ENCODE measurements at regions not wholly inside any gene's neighbourhood (a gene's known extent, or its start where the extent isn't known, plus 50 kb on each side); places are given as distances from the start of the nearest gene placed in this dataset.

DNA sequence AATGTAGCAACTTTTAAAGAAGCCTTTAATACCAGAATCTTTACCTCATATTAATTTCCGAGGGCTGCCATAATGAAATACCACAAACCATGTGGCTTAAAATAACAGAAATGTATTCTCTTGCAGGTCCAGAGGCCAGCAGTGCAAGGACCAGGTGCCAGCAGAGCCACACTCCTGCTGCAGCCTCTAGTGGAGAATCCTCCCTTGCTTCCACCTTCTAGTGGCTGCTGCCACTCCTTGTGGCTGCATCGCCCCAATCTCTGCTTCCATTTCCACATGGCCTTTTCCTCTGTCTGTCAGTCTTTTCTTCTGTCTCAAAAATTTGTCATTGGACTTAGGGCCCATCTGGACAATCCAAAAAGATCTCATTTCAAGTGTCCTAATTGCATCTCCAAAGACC lies 401.5 kb downstream of the EFNA5 start:
- BruUV-seq (replicated peaks) = no TSS peak
- no peaks in the 10 kb centered on the region for H3K36me3 ChIP-seq (ENCODE audit: control insufficient read depth in 1 of 2, insufficient read depth in 2 of 2, low read length in 2 of 2)
- ChIA-PET CTCF (no interaction called here), POLR2A (interaction anchor here (1.0 kb wide), 1 partner anchor 15 kb away, joined by 3 read pairs; no protein-coding TSS in a partner anchor), RAD21 (ENCODE audit: low non-redundant PET in 1 of 2, low total read pairs in 2 of 2, uncharacterized antibody in 2 of 2, unreplicated experiment in 2 of 2) (no interaction called here)
- peaks cover 0 to 6% of the 10 kb centered on the region in 2 experiments; a peak in 2 of 4 replicates for H3K4me1 ChIP-seq (ENCODE audit: control insufficient read depth in 1 of 2, insufficient read depth in 2 of 2, low read length in 2 of 2)
- no peaks in the 10 kb centered on the region for H3K27me3 ChIP-seq (ENCODE audit: insufficient read depth, low read length)
- no peak for ATAC-seq
- no peak for TF ChIP-seq ZFX (IDR thresholded peaks at IDR 0.05)
- no peak for TF ChIP-seq CBX3 (IDR thresholded peaks at IDR 0.05; ENCODE audit: low read depth)
- TF ChIP-seq, protein P1, sequence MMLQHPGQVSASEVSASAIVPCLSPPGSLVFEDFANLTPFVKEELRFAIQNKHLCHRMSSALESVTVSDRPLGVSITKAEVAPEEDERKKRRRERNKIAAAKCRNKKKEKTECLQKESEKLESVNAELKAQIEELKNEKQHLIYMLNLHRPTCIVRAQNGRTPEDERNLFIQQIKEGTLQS (IDR thresholded peaks at IDR 0.05) = no peak
- no peak for TF ChIP-seq SP1 (IDR thresholded peaks at IDR 0.05; ENCODE audit: low read depth)
- no peak for TF ChIP-seq SRF (IDR thresholded peaks at IDR 0.05; ENCODE audit: low read depth)
- no peak for TF ChIP-seq ZNF274 (IDR thresholded peaks at IDR 0.05; ENCODE audit: low read depth, low read length)
- no peak for TF ChIP-seq POLR2AphosphoS5 (IDR thresholded peaks at IDR 0.05; ENCODE audit: low read depth, low read length)
- no peak for TF ChIP-seq POLR2A (IDR thresholded peaks at IDR 0.05; ENCODE audit: borderline replicate concordance, extremely low read depth, insufficient read depth, insufficient read length)
- no peak for TF ChIP-seq JUND (IDR thresholded peaks at IDR 0.05)
- no peak for TF ChIP-seq CEBPB (IDR thresholded peaks at IDR 0.05; ENCODE audit: low read depth)
- no peak for TF ChIP-seq YY1 (IDR thresholded peaks at IDR 0.05; ENCODE audit: extremely low read depth, insufficient replicate concordance, low read depth, low read length)
- no peak for TF ChIP-seq RAD21 (IDR thresholded peaks at IDR 0.05; ENCODE audit: low read depth)
- TF ChIP-seq ELF1 (IDR thresholded peaks at IDR 0.05; ENCODE audit: borderline replicate concordance, low read depth) = no peak
- TF ChIP-seq SIN3A (IDR thresholded peaks at IDR 0.05; ENCODE audit: low read depth) = no peak
- TF ChIP-seq EGR1 (IDR thresholded peaks at IDR 0.05; ENCODE audit: low read depth) = no peak
- no peaks in the 10 kb centered on the region for H3K79me2 ChIP-seq (ENCODE audit: insufficient read depth, low read length)
- H3K4me2 ChIP-seq (ENCODE audit: low read length) = no peak overlapping the region
- DNase-seq (ENCODE audit: low read depth, low spot score) = no peak
- H3K9me3 ChIP-seq (ENCODE audit: control insufficient read depth in 1 of 2, insufficient read depth in 1 of 2, low read depth in 1 of 2, low read length in 2 of 2) = no peaks in the 10 kb centered on the region
- H3K9ac ChIP-seq (ENCODE audit: low read length) = no peak overlapping the region
- H3K27ac ChIP-seq (ENCODE audit: low read depth, low read length) = no peak overlapping the region
- no peak overlapping the region for H3K4me3 ChIP-seq (replicated peaks in 1 of 2; ENCODE audit: low read depth in 1 of 2, low read length in 2 of 2)
- H2AFZ ChIP-seq (ENCODE audit: low read depth, low read length, poor library complexity, severe bottlenecking) = no peak overlapping the region
- H3K9me2 ChIP-seq (ENCODE audit: insufficient read depth) = peaks cover 5% of the 10 kb centered on the region; the same call in 1 of the 2 replicates
- H4K20me1 ChIP-seq (ENCODE audit: insufficient read depth) = no peaks in the 10 kb centered on the region
- intact Hi-C loops (cut with micrococcal nuclease) = no loop called here

Measured in HCT116 (cell line).